HepG2 (cell line): ENCODE measurements at regions not wholly inside any gene's neighbourhood (a gene's known extent, or its start where the extent isn't known, plus 50 kb on each side); places are given as distances from the start of the nearest gene placed in this dataset.

Experiments
- CBFB ChIP-seq: sonication (generic); formaldehyde crosslinking; IDR thresholded peaks from 2 replicates; pipeline ENCODE4 v1.4.0; 2020; ENCODE audit warnings: missing genetic modification reagents
- CREM ChIP-seq, 2 experiments: sonication (generic) in 1 of 2; formaldehyde crosslinking in 1 of 2; IDR thresholded peaks; 2 replicates each; pipeline versions ENCODE4 v1.4.0 to v1.6.1; 2016 to 2020; ENCODE audit warnings: antibody characterized with exemption in 1 of 2, mild to moderate bottlenecking in 1 of 2, missing genetic modification reagents in 1 of 2
- HNF4A ChIP-seq: sonication (generic); formaldehyde crosslinking; IDR thresholded peaks from 2 replicates; pipeline ENCODE4 v1.4.0; 2020; ENCODE audit warnings: missing genetic modification reagents
- JUND ChIP-seq: sonication (generic); formaldehyde crosslinking; IDR thresholded peaks from 2 replicates; pipeline ENCODE4 v1.8.0; 2022; ENCODE audit warnings: mild to moderate bottlenecking, missing genetic modification reagents
- KLF12 ChIP-seq: sonication (generic); formaldehyde crosslinking; IDR thresholded peaks from 2 replicates; pipeline ENCODE4 v1.4.0; 2020; ENCODE audit warnings: missing genetic modification reagents, borderline replicate concordance
- KMT2A ChIP-seq: sonication (generic); formaldehyde crosslinking; IDR thresholded peaks from 2 replicates; pipeline ENCODE4 v1.4.0; 2020; ENCODE audit warnings: missing genetic modification reagents
- MIXL1 ChIP-seq: IDR thresholded peaks from 2 replicates; pipeline ENCODE4 v1.6.1; 2016
- MTF2 ChIP-seq: sonication (generic); formaldehyde crosslinking; IDR thresholded peaks from 2 replicates; pipeline ENCODE4 v1.5.0; 2020; ENCODE audit warnings: missing genetic modification reagents, borderline replicate concordance
- NCOR1 ChIP-seq: fragments of 200-600 bp; sonication (generic); IDR thresholded peaks from 2 replicates; pipeline ENCODE4 v1.7.0; 2017; ENCODE audit warnings: antibody characterized with exemption, low read length, borderline replicate concordance
- NKX3-1 ChIP-seq: sonication (generic); formaldehyde crosslinking; IDR thresholded peaks from 2 replicates; pipeline ENCODE4 v1.5.0; 2020; ENCODE audit warnings: missing genetic modification reagents
- SIX4 ChIP-seq: sonication (generic); formaldehyde crosslinking; IDR thresholded peaks from 2 replicates; pipeline ENCODE4 v1.4.0; 2020; ENCODE audit warnings: missing genetic modification reagents
- SMYD3 ChIP-seq: sonication (generic); formaldehyde crosslinking; IDR thresholded peaks from 2 replicates; pipeline ENCODE4 v1.8.1; 2023; ENCODE audit warnings: mild to moderate bottlenecking, missing genetic modification reagents
- SRSF1 ChIP-seq: fragments of 200-400 bp; formaldehyde crosslinking; optimal IDR thresholded peaks from 2 replicates; pipeline ENCODE3; 2017; ENCODE audit warnings: mild to moderate bottlenecking, low read depth, low read length, moderate library complexity
- ZFP91 ChIP-seq: sonication (generic); formaldehyde crosslinking; IDR thresholded peaks from 2 replicates; pipeline ENCODE4 v1.9.0; 2022; ENCODE audit warnings: missing genetic modification reagents, mild to moderate bottlenecking, borderline replicate concordance
- ZMYM4 ChIP-seq: sonication (generic); formaldehyde crosslinking; IDR thresholded peaks from 2 replicates; pipeline ENCODE4 v1.8.1; 2023; ENCODE audit warnings: mild to moderate bottlenecking, missing genetic modification reagents
- ZNF124 ChIP-seq: sonication (generic); formaldehyde crosslinking; IDR thresholded peaks from 2 replicates; pipeline ENCODE4 v1.4.0; 2020; ENCODE audit warnings: missing genetic modification reagents
- ZNF136 ChIP-seq: sonication (generic); formaldehyde crosslinking; IDR thresholded peaks from 2 replicates; pipeline ENCODE4 v1.8.1; 2022; ENCODE audit warnings: low read depth, mild to moderate bottlenecking, moderate library complexity, missing genetic modification reagents
- ZNF550 ChIP-seq: sonication (generic); formaldehyde crosslinking; IDR thresholded peaks from 2 replicates; pipeline ENCODE4 v1.4.0; 2020; ENCODE audit warnings: mild to moderate bottlenecking, missing genetic modification reagents, borderline replicate concordance
- ZNF766 ChIP-seq: sonication (generic); formaldehyde crosslinking; IDR thresholded peaks from 2 replicates; pipeline ENCODE4 v1.5.0; 2020; ENCODE audit warnings: missing genetic modification reagents, borderline replicate concordance
- ZNF788 ChIP-seq: sonication (generic); formaldehyde crosslinking; IDR thresholded peaks from 2 replicates; pipeline ENCODE4 v1.5.0; 2020; ENCODE audit warnings: mild to moderate bottlenecking, missing genetic modification reagents, borderline replicate concordance
- ZSCAN30 ChIP-seq: sonication (generic); formaldehyde crosslinking; IDR thresholded peaks from 2 replicates; pipeline ENCODE4 v1.5.0; 2020; ENCODE audit warnings: mild to moderate bottlenecking, missing genetic modification reagents
- TF ChIP-seq, protein P1 (sequence below): sonication (generic); formaldehyde crosslinking; conservative IDR thresholded peaks from 2 replicates; pipeline ENCODE4 v1.4.0; 2020; ENCODE audit warnings: missing genetic modification reagents
- TF ChIP-seq, protein P2 (sequence below): IDR thresholded peaks from 2 replicates; pipeline ENCODE4 v1.4.0; 2020; ENCODE audit warnings: mild to moderate bottlenecking, missing genetic modification reagents

DNA sequence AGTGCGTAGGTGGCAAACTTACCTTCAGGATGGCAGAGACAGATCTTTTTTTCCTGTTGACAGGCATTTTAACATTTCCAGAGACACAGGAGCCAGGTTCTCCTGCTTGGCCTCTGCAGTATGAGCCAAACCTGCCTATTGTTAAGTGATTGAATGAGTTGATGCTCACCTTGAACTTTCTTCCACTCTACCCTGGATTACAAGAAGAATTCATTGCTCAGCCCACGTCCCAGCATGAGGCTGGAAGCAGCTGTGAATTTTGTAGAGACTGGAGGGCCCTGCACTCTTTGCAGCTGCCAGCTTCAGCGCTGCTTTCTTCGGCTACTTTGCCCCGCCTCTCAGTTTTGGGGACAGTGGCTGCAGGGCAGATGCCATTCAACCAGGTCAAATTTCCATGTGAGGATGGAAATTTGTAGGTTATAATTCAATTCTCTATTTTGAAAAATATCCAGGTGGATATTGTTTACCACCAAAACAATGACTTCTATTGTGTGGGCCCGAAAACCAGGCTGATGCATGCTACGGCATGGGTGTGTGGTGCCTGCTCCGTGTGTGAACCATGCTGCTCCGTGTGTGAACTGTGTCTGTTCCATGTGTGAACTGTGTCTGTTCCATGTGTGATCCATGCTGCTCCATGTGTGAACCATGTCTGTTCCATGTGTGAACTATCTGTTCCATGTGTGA is 75.2 kb upstream of the METTL9 start (continued):
- no peak for TF ChIP-seq ZSCAN30
- 0 out of 2 replicates have a peak, but pooled peaks have one; percentile 13 for TF ChIP-seq ZNF788 (CRISPR knock-in tag)
- peak; percentile 9; the same call in 1 of the 2 replicates for TF ChIP-seq SIX4
- peak; percentile 76 for TF ChIP-seq NCOR1
- no peak for TF ChIP-seq ZNF550
- TF ChIP-seq ZFP91 (CRISPR knock-in tag), result 0 out of 2 replicates have a peak, but pooled peaks have one; percentile 54
- TF ChIP-seq ZNF124 (CRISPR knock-in tag), result no peak
- peak; percentile 59; the same call in 1 of the 2 replicates for TF ChIP-seq NKX3-1
- TF ChIP-seq, protein P1, sequence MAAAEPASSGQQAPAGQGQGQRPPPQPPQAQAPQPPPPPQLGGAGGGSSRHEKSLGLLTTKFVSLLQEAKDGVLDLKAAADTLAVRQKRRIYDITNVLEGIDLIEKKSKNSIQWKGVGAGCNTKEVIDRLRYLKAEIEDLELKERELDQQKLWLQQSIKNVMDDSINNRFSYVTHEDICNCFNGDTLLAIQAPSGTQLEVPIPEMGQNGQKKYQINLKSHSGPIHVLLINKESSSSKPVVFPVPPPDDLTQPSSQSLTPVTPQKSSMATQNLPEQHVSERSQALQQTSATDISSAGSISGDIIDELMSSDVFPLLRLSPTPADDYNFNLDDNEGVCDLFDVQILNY (CRISPR knock-in tag), result no peak
- no peak for TF ChIP-seq JUND (CRISPR knock-in tag)
- TF ChIP-seq, protein P2, sequence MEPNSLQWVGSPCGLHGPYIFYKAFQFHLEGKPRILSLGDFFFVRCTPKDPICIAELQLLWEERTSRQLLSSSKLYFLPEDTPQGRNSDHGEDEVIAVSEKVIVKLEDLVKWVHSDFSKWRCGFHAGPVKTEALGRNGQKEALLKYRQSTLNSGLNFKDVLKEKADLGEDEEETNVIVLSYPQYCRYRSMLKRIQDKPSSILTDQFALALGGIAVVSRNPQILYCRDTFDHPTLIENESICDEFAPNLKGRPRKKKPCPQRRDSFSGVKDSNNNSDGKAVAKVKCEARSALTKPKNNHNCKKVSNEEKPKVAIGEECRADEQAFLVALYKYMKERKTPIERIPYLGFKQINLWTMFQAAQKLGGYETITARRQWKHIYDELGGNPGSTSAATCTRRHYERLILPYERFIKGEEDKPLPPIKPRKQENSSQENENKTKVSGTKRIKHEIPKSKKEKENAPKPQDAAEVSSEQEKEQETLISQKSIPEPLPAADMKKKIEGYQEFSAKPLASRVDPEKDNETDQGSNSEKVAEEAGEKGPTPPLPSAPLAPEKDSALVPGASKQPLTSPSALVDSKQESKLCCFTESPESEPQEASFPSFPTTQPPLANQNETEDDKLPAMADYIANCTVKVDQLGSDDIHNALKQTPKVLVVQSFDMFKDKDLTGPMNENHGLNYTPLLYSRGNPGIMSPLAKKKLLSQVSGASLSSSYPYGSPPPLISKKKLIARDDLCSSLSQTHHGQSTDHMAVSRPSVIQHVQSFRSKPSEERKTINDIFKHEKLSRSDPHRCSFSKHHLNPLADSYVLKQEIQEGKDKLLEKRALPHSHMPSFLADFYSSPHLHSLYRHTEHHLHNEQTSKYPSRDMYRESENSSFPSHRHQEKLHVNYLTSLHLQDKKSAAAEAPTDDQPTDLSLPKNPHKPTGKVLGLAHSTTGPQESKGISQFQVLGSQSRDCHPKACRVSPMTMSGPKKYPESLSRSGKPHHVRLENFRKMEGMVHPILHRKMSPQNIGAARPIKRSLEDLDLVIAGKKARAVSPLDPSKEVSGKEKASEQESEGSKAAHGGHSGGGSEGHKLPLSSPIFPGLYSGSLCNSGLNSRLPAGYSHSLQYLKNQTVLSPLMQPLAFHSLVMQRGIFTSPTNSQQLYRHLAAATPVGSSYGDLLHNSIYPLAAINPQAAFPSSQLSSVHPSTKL (CRISPR knock-in tag), result peak; percentile 46; the same call in 1 of the 2 replicates
- no peak for TF ChIP-seq SMYD3 (CRISPR knock-in tag)
- TF ChIP-seq ZNF136 (CRISPR knock-in tag), result 0 out of 2 replicates have a peak, but pooled peaks have one; percentile 26
- no peak for TF ChIP-seq CBFB
- TF ChIP-seq KMT2A (CRISPR knock-in tag), result 0 out of 2 replicates have a peak, but pooled peaks have one; percentile 29
- no peak for TF ChIP-seq MTF2
- TF ChIP-seq ZNF766 (CRISPR knock-in tag), result 0 out of 2 replicates have a peak, but pooled peaks have one; percentile 33
- TF ChIP-seq SRSF1, result no peak
- TF ChIP-seq MIXL1 (CRISPR knock-in tag), result peak; percentile 49; the same call in 1 of the 2 replicates
- TF ChIP-seq KLF12 (CRISPR knock-in tag), result no peak
- TF ChIP-seq ZMYM4 (CRISPR knock-in tag), result 0 out of 2 replicates have a peak, but pooled peaks have one; percentile 32
- TF ChIP-seq CREM (IDR thresholded peaks at IDR 0.05), result no peak
- 0 out of 2 replicates have a peak, but pooled peaks have one; percentile 0 for TF ChIP-seq CREM (CRISPR knock-in tag; IDR thresholded peaks at IDR 0.05)
- peak; percentile 39 for TF ChIP-seq HNF4A
